ENCODE measurements at regions not wholly inside any gene's neighbourhood (a gene's known extent, or its start where the extent isn't known, plus 50 kb on each side); places are given as distances from the start of the nearest gene placed in this dataset.
"Not testable (repeated sequence)": the region's sequence is repeated elsewhere in the genome, so short reads cannot be mapped to it uniquely, and the experiment has no call there.

- Histone ChIP-seq H3K9ac (ENCODE audit: insufficient read depth, low read length, poor library complexity, severe bottlenecking) (no peak overlapping the region), H4K20me1 (ENCODE audit: insufficient read depth, low read length) (no peaks in the 10 kb centered on the region), H3K9me3 (replicated peaks in 1 of 2; ENCODE audit: control insufficient read depth in 1 of 2, insufficient read depth in 1 of 2, low read length in 2 of 2) (peaks cover 0 to 3% of the 10 kb centered on the region in 2 donors), H3K4me2 (replicated peaks; ENCODE audit: extremely low read depth, low read length, poor library complexity, severe bottlenecking) (no peak overlapping the region), H3K27me3 (ENCODE audit: control insufficient read depth in 2 of 2, insufficient read depth in 2 of 2, low read length in 2 of 2) (no peaks in the 10 kb centered on the region), H3K4me3 (replicated peaks in 1 of 3; ENCODE audit: low read depth in 2 of 3, low read length in 3 of 3) (no peak overlapping the region), H3K27ac (ENCODE audit: low read depth in 1 of 2, low read length in 2 of 2) (no peak overlapping the region), H3K36me3 (replicated peaks in 1 of 2; ENCODE audit: control insufficient read depth in 1 of 2, insufficient read depth in 2 of 2, low read length in 2 of 2) (no peaks in the 10 kb centered on the region), H3K79me2 (ENCODE audit: insufficient read depth, low read length) (no peaks in the 10 kb centered on the region), H2AFZ (ENCODE audit: insufficient read depth, low read depth, low read length, poor library complexity, severe bottlenecking) (no peak overlapping the region), H3K4me1 (ENCODE audit: control insufficient read depth in 1 of 2, insufficient read depth in 2 of 2, low read length in 2 of 2) (no peaks in the 10 kb centered on the region)
- WGBS (ENCODE audit: insufficient coverage): 6% methylated on average over 2 of the region's 7 CpGs
- H3K4me3 Mint-ChIP-seq: no peak overlapping the region
- DNase-seq: no peak
- H3K27ac Mint-ChIP-seq: no peak overlapping the region
- no peaks in the 10 kb centered on the region for H3K4me1 Mint-ChIP-seq
- no peaks in the 10 kb centered on the region for H3K36me3 Mint-ChIP-seq
- no peaks in the 10 kb centered on the region for H3K27me3 Mint-ChIP-seq (ENCODE audit: low read depth in 3 of 3)
- H3K9me3 Mint-ChIP-seq: peaks cover 0 to 5% (median 0%) of the 10 kb centered on the region in 7 donors
- intact Hi-C loops (cut with micrococcal nuclease): no loop called here
- TF ChIP-seq CTCF (IDR thresholded peaks at IDR 0.05): no peak
Observed at GRCh38 chr11:97909614-97910399, 1110.9 kb upstream of the CNTN5 start.

- H3K4me3 Mint-ChIP-seq: no peak overlapping the region
- H3K27me3 Mint-ChIP-seq (ENCODE audit: low read depth in 3 of 3): no peaks in the 10 kb centered on the region
- H3K36me3 Mint-ChIP-seq: no peaks in the 10 kb centered on the region
- no peaks in the 10 kb centered on the region for H3K4me1 ChIP-seq (ENCODE audit: control insufficient read depth in 1 of 2, insufficient read depth in 2 of 2, low read length in 2 of 2)
- peaks cover 0 to 3% of the 10 kb centered on the region in 2 donors for H3K9me3 ChIP-seq (replicated peaks in 1 of 2; ENCODE audit: control insufficient read depth in 1 of 2, insufficient read depth in 1 of 2, low read length in 2 of 2)
- H3K9me3 Mint-ChIP-seq: peaks cover 0 to 4% (median 0%) of the 10 kb centered on the region in 7 donors
- TF ChIP-seq CTCF (IDR thresholded peaks at IDR 0.05): no peak
- intact Hi-C loops (cut with micrococcal nuclease): no loop called here
- H4K20me1 ChIP-seq (ENCODE audit: insufficient read depth, low read length): no peaks in the 10 kb centered on the region
- no CpG with 5 or more reads among the region's 3 CpGs for WGBS (ENCODE audit: insufficient coverage)
- H3K4me1 Mint-ChIP-seq: no peaks in the 10 kb centered on the region
- no peak overlapping the region for H3K4me2 ChIP-seq (replicated peaks; ENCODE audit: extremely low read depth, low read length, poor library complexity, severe bottlenecking)
- no peaks in the 10 kb centered on the region for H3K36me3 ChIP-seq (replicated peaks in 1 of 2; ENCODE audit: control insufficient read depth in 1 of 2, insufficient read depth in 2 of 2, low read length in 2 of 2)
- no peak overlapping the region for H3K9ac ChIP-seq (ENCODE audit: insufficient read depth, low read length, poor library complexity, severe bottlenecking)
- no peak overlapping the region for H3K4me3 ChIP-seq (replicated peaks in 1 of 3; ENCODE audit: low read depth in 2 of 3, low read length in 3 of 3)
- H3K27ac Mint-ChIP-seq: no peak overlapping the region
- no peaks in the 10 kb centered on the region for H3K27me3 ChIP-seq (ENCODE audit: control insufficient read depth in 2 of 2, insufficient read depth in 2 of 2, low read length in 2 of 2)
- H3K27ac ChIP-seq (ENCODE audit: low read depth in 1 of 2, low read length in 2 of 2): no peak overlapping the region
- H3K79me2 ChIP-seq (ENCODE audit: insufficient read depth, low read length): no peaks in the 10 kb centered on the region
- DNase-seq: no peak
- H2AFZ ChIP-seq (ENCODE audit: insufficient read depth, low read depth, low read length, poor library complexity, severe bottlenecking): no peak overlapping the region
Observed at GRCh38 chr11:97912629-97913028, 1108.1 kb upstream of the CNTN5 start.

GRCh38 chr11:97922933-97923332 lies 1097.8 kb upstream of the CNTN5 start:
- DNase-seq; H3K4me1 ChIP-seq (ENCODE audit: control insufficient read depth in 1 of 2, insufficient read depth in 2 of 2, low read length in 2 of 2); H3K4me3 ChIP-seq (replicated peaks in 1 of 3; ENCODE audit: low read depth in 2 of 3, low read length in 3 of 3); H3K4me1 Mint-ChIP-seq; H2AFZ ChIP-seq (ENCODE audit: insufficient read depth, low read depth, low read length, poor library complexity, severe bottlenecking); H3K27ac ChIP-seq (ENCODE audit: low read depth in 1 of 2, low read length in 2 of 2); intact Hi-C loops (cut with micrococcal nuclease); H3K27me3 ChIP-seq (ENCODE audit: control insufficient read depth in 2 of 2, insufficient read depth in 2 of 2, low read length in 2 of 2); H3K27ac Mint-ChIP-seq; H3K79me2 ChIP-seq (ENCODE audit: insufficient read depth, low read length); H4K20me1 ChIP-seq (ENCODE audit: insufficient read depth, low read length); H3K36me3 ChIP-seq (replicated peaks in 1 of 2; ENCODE audit: control insufficient read depth in 1 of 2, insufficient read depth in 2 of 2, low read length in 2 of 2); H3K27me3 Mint-ChIP-seq (ENCODE audit: low read depth in 3 of 3); H3K4me2 ChIP-seq (replicated peaks; ENCODE audit: extremely low read depth, low read length, poor library complexity, severe bottlenecking); H3K4me3 Mint-ChIP-seq; H3K36me3 Mint-ChIP-seq; H3K9ac ChIP-seq (ENCODE audit: insufficient read depth, low read length, poor library complexity, severe bottlenecking): not testable (repeated sequence)
- H3K9me3 ChIP-seq (replicated peaks in 1 of 2; ENCODE audit: control insufficient read depth in 1 of 2, insufficient read depth in 1 of 2, low read length in 2 of 2): peaks cover 0 to 13% of the 10 kb centered on the region in 2 donors
- peaks cover 5 to 14% (median 12%) of the 10 kb centered on the region in 7 donors for H3K9me3 Mint-ChIP-seq
- WGBS (ENCODE audit: insufficient coverage): 95% methylated on average over 9 of the region's 10 CpGs

Data from CD14-positive monocyte (primary cell).